ENCODE measurements at regions not wholly inside any gene's neighbourhood (a gene's known extent, or its start where the extent isn't known, plus 50 kb on each side); places are given as distances from the start of the nearest gene placed in this dataset.

DNA sequence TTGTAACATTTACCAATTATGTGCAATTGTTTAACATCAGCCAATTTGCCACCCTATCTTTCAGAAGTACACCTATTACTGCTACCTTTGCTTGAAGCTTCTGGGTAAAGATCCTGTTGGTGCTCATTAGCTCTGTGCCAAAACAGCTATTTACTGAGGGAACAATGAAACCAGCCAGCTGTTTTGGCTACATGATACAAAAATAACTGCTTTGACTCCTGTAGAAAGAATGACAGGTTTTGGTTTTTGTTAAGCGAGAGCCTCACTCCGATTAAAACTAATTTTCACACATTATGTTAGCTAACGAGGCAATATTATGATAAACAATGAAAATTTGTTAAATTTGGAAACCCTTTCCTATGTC, 907.0 kb downstream of the EPHA4 start:
- TF ChIP-seq, protein P1, sequence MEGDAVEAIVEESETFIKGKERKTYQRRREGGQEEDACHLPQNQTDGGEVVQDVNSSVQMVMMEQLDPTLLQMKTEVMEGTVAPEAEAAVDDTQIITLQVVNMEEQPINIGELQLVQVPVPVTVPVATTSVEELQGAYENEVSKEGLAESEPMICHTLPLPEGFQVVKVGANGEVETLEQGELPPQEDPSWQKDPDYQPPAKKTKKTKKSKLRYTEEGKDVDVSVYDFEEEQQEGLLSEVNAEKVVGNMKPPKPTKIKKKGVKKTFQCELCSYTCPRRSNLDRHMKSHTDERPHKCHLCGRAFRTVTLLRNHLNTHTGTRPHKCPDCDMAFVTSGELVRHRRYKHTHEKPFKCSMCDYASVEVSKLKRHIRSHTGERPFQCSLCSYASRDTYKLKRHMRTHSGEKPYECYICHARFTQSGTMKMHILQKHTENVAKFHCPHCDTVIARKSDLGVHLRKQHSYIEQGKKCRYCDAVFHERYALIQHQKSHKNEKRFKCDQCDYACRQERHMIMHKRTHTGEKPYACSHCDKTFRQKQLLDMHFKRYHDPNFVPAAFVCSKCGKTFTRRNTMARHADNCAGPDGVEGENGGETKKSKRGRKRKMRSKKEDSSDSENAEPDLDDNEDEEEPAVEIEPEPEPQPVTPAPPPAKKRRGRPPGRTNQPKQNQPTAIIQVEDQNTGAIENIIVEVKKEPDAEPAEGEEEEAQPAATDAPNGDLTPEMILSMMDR (conservative IDR thresholded peaks at IDR 0.05; ENCODE audit: low read depth, low read length): no peak
- no peak overlapping the region for H3K4me3 ChIP-seq (ENCODE audit: low read depth, low read length)
- no peak for DNase-seq (ENCODE audit: low read depth)

DNA sequence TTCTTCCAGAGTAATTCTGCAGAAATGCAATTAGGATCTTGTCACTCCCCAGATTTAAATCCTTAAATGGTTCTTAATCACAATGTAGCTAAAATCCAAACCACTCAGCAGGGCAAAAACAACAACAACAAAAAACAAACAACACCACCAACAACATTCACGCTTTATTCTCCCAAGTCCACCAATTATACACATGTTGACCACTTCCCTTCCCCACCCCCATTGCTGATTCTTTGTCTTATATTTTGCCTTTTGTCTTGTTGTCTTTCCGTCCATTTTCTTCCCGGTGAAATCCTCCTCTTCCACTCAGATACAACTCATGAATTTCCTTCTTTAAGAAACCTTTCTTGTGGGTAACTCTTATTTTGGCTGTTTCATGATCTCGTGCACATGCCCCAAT, 902.8 kb downstream of the EPHA4 start:
- TF ChIP-seq, protein P1 (conservative IDR thresholded peaks at IDR 0.05; ENCODE audit: low read depth, low read length): no peak
- no peak overlapping the region for H3K4me3 ChIP-seq (ENCODE audit: low read depth, low read length)
- no peak for DNase-seq (ENCODE audit: low read depth)

DNA sequence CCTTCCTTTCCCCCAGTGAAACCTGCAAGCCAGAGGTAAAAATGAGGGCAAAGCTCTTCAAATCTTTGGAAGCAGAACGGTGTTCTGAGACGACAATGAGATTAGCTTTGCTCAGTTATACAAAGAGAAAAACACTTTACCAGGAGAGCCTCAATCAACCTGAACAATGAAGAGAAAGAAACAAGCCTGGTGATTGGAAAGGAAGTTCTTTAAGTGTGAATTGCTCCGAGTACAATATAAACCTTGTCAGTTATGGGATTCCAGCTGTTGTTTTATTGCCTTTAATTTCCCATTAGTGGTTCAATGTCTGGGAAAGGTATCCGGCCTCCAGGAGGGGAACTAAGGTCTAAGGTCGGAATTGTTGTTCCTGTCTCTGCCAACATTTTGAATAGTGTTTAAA, 901.6 kb downstream of the EPHA4 start:
- DNase-seq (ENCODE audit: low read depth): no peak
- TF ChIP-seq, protein P1 (conservative IDR thresholded peaks at IDR 0.05; ENCODE audit: low read depth, low read length): no peak
- H3K4me3 ChIP-seq (ENCODE audit: low read depth, low read length): no peak overlapping the region

DNA sequence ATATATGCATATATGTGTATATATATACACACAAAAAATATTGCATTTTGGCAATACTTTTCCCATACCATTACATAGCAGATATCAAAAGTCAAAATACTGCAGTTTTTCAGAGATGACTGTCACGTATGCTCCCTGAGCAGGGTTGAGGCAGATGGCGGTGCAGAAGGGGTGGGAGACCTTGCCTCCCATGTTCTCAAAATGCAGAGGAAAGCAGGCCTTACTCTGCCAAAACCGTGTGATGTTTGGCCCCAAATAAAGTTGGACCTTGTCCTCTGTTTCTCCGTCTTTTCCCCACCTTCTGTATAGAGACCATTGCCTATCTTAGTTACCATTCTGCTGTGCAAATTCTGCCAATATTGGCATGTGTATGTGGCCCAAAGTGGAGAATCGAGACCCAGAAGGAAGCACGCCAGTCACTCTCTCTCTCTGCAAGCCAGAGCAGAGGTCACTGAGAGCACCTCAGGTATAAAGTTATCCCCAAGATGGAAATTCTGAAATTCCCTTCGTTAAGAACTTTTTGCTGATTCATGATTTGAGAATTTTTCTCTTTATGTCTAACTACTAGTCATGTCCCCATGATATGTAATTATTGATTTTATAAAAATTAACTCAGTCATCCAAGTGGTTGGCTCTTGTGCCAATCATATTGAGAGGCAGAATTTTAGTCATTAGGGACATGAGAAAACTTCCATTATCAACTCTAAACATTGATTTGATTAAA, 898.8 kb downstream of the EPHA4 start:
- TF ChIP-seq, protein P1 (conservative IDR thresholded peaks at IDR 0.05; ENCODE audit: low read depth, low read length): no peak
- DNase-seq (ENCODE audit: low read depth): no peak
- H3K4me3 ChIP-seq (ENCODE audit: low read depth, low read length): no peak overlapping the region

DNA sequence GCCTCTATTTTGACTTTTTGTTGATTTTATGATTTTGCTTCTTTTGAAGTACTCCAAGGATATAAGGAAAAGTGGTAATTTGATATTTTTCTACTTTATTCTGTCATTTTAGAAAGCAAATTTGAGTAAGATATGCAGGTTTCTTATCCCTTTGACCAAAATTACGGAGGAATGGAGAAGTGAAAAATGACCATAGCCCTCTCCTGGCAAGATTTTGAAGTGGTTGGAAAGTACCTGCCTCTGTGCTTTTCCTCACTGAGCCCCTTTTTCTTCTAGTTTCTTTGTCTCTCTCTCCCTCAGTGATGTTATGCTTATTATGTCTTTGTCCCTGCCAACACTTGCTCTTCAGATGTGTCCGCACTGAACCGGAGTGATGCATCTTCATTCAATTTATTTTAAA, 898.1 kb downstream of the EPHA4 start:
- DNase-seq (ENCODE audit: low read depth): no peak
- no peak overlapping the region for H3K4me3 ChIP-seq (ENCODE audit: low read depth, low read length)
- TF ChIP-seq, protein P1 (conservative IDR thresholded peaks at IDR 0.05; ENCODE audit: low read depth, low read length): peak; percentile 15

DNA sequence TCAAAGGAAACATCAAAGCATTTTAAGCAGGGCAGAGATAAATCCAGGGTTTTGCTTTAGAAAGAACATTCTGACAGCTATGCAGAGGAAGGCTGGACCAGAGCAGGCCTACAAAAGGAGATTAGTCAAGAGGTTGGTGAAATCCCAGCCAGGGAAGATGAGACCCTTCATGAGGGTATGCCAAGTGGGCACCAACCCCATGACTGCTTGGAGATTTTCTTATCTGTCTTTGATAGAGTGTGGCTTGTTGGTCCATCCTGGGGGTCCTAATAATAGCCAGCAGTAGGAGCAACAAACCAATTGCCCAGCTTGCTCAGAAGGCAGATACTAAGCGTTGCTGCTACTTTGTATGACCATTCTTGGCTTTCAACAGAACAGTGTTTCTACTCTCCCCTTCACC, 895.4 kb downstream of the EPHA4 start:
- TF ChIP-seq, protein P1 (conservative IDR thresholded peaks at IDR 0.05; ENCODE audit: low read depth, low read length): no peak
- DNase-seq (ENCODE audit: low read depth): no peak
- no peak overlapping the region for H3K4me3 ChIP-seq (ENCODE audit: low read depth, low read length)

DNA sequence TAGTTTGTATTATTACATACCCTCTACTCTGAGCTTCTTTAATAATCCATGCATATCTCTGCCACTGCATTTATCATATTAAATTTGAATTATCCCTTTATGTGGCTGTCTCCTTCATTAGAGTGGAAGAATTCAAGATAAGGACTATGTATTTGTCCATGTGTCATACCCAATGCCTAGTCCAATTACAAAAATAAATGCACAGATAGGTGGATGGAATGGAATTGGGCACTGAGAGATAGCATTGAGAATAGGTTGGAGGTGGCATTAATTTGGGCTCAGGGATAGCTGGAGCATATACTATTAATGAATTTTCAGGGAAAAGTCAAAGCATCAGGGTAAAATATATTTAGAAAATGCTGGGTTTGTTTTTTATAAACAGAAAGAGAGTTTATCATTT, 893.2 kb downstream of the EPHA4 start:
- no peak for DNase-seq (ENCODE audit: low read depth)
- TF ChIP-seq, protein P1 (conservative IDR thresholded peaks at IDR 0.05; ENCODE audit: low read depth, low read length): no peak
- H3K4me3 ChIP-seq (ENCODE audit: low read depth, low read length): no peak overlapping the region
